Panc1 (cell line): ENCODE measurements at regions not wholly inside any gene's neighbourhood (a gene's known extent, or its start where the extent isn't known, plus 50 kb on each side); places are given as distances from the start of the nearest gene placed in this dataset.

ENCODE experiments used
- ATAC-seq: fragments of 200-7000 bp; cut with Tn5 transposase; 2 replicates; pipeline ENCODE4 v1.9.1; 2020; ENCODE audit warnings: mild to moderate bottlenecking, moderate library complexity
- BruUV-seq: library from RNA; stranded (reverse); fragments of 400-500 nt; replicated peaks from 2 replicates; lab custom pipeline; 2021; lab: Mats Ljungman, UMichigan
- CTCF ChIA-PET: fragments of 300-600 bp; sonication (Branson Sonifier 250); formaldehyde crosslinking; loops from one replicate; lab custom pipeline; 2022; ENCODE audit warnings: antibody characterized with exemption; lab: Charles Lee
- POLR2A ChIA-PET: fragments of 300-600 bp; sonication (Branson Sonifier 250); formaldehyde crosslinking; loops from one replicate; lab custom pipeline; 2022; ENCODE audit warnings: antibody characterized with exemption; lab: Charles Lee
- DNase-seq: peaks from one replicate; pipeline ENCODE4 v3.0.0-alpha.2; 2010; ENCODE audit warnings: low read depth, low spot score
- H3K27ac ChIP-seq: 2 replicates; pipeline ENCODE4 v1.5.1; 2011; ENCODE audit warnings: mild to moderate bottlenecking, low read length, inconsistent platforms
- H3K27me3 ChIP-seq: fragments of 200-500 bp; sonication (Bioruptor generic); 2 replicates; pipeline ENCODE4 v1.6.0; 2014; ENCODE audit warnings: low read length, inconsistent platforms; ENCODE audit not compliant: control insufficient read depth, insufficient read depth
- H3K36me3 ChIP-seq: fragments of 200-500 bp; sonication (Bioruptor generic); 2 replicates; pipeline ENCODE4 v1.5.1; 2014; ENCODE audit warnings: inconsistent platforms, mild to moderate bottlenecking, low read length, moderate library complexity; ENCODE audit not compliant: control insufficient read depth, insufficient read depth
- H3K4me1 ChIP-seq: 2 replicates; pipeline ENCODE4 v1.5.1; 2011; ENCODE audit warnings: inconsistent platforms, mild to moderate bottlenecking, low read length, moderate library complexity; ENCODE audit not compliant: control insufficient read depth, insufficient read depth
- H3K4me3 ChIP-seq, 2 experiments: 2 replicates each; pipeline ENCODE4 v1.5.1; 2011 to 2012; ENCODE audit warnings: low read depth in 2 of 2, low read length in 2 of 2, mild to moderate bottlenecking in 2 of 2, inconsistent platforms in 1 of 2, moderate library complexity in 1 of 2
- H3K9me3 ChIP-seq: fragments of 200-500 bp; sonication (Bioruptor generic); 2 replicates; pipeline ENCODE4 v1.5.1; 2014; ENCODE audit warnings: low read depth, mild to moderate bottlenecking, inconsistent platforms, low read length, moderate library complexity; ENCODE audit not compliant: control insufficient read depth, insufficient read depth
- CTCF ChIP-seq: fragments of 450-650 bp; IDR thresholded peaks from 2 replicates; pipeline ENCODE4 v1.5.1; 2017; ENCODE audit warnings: mild to moderate bottlenecking
- POLR2AphosphoS5 ChIP-seq: IDR thresholded peaks from 2 replicates; pipeline ENCODE4 v1.6.1; 2012; ENCODE audit warnings: mild to moderate bottlenecking, low read depth, low read length, moderate library complexity
- SIN3A ChIP-seq: IDR thresholded peaks from 2 replicates; pipeline ENCODE4 v1.6.1; 2012; ENCODE audit warnings: low read depth, mild to moderate bottlenecking, low read length, moderate library complexity, borderline replicate concordance; ENCODE audit not compliant: insufficient read depth
- TCF7L2 ChIP-seq: IDR thresholded peaks from 2 replicates; pipeline ENCODE4 v1.6.1; 2011; ENCODE audit warnings: mild to moderate bottlenecking, low read depth, low read length, inconsistent platforms
- in situ Hi-C: cut with HindIII; loops from 2 replicates; pipeline ENCODE4 v1.10.0; 2016; ENCODE audit warnings: low sequenced_read_pairs, low pct_unique_long_range_greater_than_20kb
- intact Hi-C: fragments of 100-400 bp; cut with micrococcal nuclease; formaldehyde crosslinking; loops from one replicate; pipeline ENCODE4 v1.10.0; 2022; ENCODE audit not compliant: unreplicated experiment
- TF ChIP-seq, protein P1 (sequence below), 2 experiments: IDR thresholded peaks; 2 replicates each; pipeline ENCODE4 v1.6.1; 2011 to 2012; ENCODE audit warnings: low read depth in 2 of 2, control low read depth in 1 of 2, low read length in 1 of 2, mild to moderate bottlenecking in 1 of 2, moderate library complexity in 1 of 2; ENCODE audit not compliant: insufficient read depth in 1 of 2

GRCh38 chr6:95469511-95469910 is 107.8 kb upstream of the MANEA start:
- no peaks in the 10 kb centered on the region for H3K27me3 ChIP-seq
- ChIA-PET POLR2A (no interaction called here), CTCF (no interaction called here)
- no peaks in the 10 kb centered on the region for H3K4me1 ChIP-seq
- no peaks in the 10 kb centered on the region for H3K36me3 ChIP-seq
- no TSS peak for BruUV-seq
- TF ChIP-seq SIN3A (no peak), TCF7L2 (no peak), CTCF (no peak), POLR2AphosphoS5 (no peak)
- TF ChIP-seq, protein P1, sequence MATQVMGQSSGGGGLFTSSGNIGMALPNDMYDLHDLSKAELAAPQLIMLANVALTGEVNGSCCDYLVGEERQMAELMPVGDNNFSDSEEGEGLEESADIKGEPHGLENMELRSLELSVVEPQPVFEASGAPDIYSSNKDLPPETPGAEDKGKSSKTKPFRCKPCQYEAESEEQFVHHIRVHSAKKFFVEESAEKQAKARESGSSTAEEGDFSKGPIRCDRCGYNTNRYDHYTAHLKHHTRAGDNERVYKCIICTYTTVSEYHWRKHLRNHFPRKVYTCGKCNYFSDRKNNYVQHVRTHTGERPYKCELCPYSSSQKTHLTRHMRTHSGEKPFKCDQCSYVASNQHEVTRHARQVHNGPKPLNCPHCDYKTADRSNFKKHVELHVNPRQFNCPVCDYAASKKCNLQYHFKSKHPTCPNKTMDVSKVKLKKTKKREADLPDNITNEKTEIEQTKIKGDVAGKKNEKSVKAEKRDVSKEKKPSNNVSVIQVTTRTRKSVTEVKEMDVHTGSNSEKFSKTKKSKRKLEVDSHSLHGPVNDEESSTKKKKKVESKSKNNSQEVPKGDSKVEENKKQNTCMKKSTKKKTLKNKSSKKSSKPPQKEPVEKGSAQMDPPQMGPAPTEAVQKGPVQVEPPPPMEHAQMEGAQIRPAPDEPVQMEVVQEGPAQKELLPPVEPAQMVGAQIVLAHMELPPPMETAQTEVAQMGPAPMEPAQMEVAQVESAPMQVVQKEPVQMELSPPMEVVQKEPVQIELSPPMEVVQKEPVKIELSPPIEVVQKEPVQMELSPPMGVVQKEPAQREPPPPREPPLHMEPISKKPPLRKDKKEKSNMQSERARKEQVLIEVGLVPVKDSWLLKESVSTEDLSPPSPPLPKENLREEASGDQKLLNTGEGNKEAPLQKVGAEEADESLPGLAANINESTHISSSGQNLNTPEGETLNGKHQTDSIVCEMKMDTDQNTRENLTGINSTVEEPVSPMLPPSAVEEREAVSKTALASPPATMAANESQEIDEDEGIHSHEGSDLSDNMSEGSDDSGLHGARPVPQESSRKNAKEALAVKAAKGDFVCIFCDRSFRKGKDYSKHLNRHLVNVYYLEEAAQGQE (IDR thresholded peaks at IDR 0.05; ENCODE audit: insufficient read depth in 1 of 2, low read depth in 2 of 2, low read length in 1 of 2), result no peak
- no peak overlapping the region for H3K27ac ChIP-seq
- no peaks in the 10 kb centered on the region for H3K9me3 ChIP-seq
- DNase-seq (no peak), ATAC-seq (no peak)
- intact Hi-C loops (no loop called here), in situ Hi-C loops (no loop called here)
- H3K4me3 ChIP-seq, result no peak overlapping the region

GRCh38 chr6:95478941-95479340 is 98.4 kb upstream of the MANEA start:
- H3K27me3 ChIP-seq, result no peaks in the 10 kb centered on the region
- intact Hi-C loops (no loop called here), in situ Hi-C loops (no loop called here)
- H3K4me3 ChIP-seq, result no peak overlapping the region
- POLR2A ChIA-PET, result no interaction called here
- DNase-seq, result no peak
- H3K27ac ChIP-seq, result no peak overlapping the region
- H3K4me1 ChIP-seq, result no peaks in the 10 kb centered on the region
- H3K36me3 ChIP-seq, result no peaks in the 10 kb centered on the region
- TF ChIP-seq TCF7L2, result no peak
- TF ChIP-seq POLR2AphosphoS5, result no peak
- no peak for TF ChIP-seq SIN3A
- TF ChIP-seq, protein P1 (IDR thresholded peaks at IDR 0.05; ENCODE audit: insufficient read depth in 1 of 2, low read depth in 2 of 2, low read length in 1 of 2), result no peak
- no peak for TF ChIP-seq CTCF
- no peaks in the 10 kb centered on the region for H3K9me3 ChIP-seq
- BruUV-seq, result no TSS peak
- CTCF ChIA-PET, result no interaction called here
- no peak for ATAC-seq
